SK-N-SH treated with all-trans-retinoic acid at 6 μM for 48 hours (cell line): ENCODE measurements at regions not wholly inside any gene's neighbourhood (a gene's known extent, or its start where the extent isn't known, plus 50 kb on each side); places are given as distances from the start of the nearest gene placed in this dataset.

Source experiments
- ATAC-seq: fragments of 200-7000 bp; cut with Tn5 transposase; 3 replicates; pipeline ENCODE4 v1.9.1; 2020; ENCODE audit warnings: mild to moderate bottlenecking, moderate library complexity
- ARNTL ChIP-seq: fragments of 450-650 bp; formaldehyde crosslinking; IDR thresholded peaks from 2 replicates; pipeline ENCODE4 v1.5.0; 2020; ENCODE audit warnings: low read depth, mild to moderate bottlenecking, moderate library complexity, borderline replicate concordance
- BACH2 ChIP-seq: fragments of 250-450 bp; sonication (Bioruptor Pico); IDR thresholded peaks from 2 replicates; pipeline ENCODE4 v1.9.0; 2021; ENCODE audit warnings: mild to moderate bottlenecking, borderline replicate concordance
- ESRRG ChIP-seq: fragments of 250-450 bp; sonication (Bioruptor Pico); IDR thresholded peaks from 2 replicates; pipeline ENCODE4 v1.6.1; 2021; ENCODE audit warnings: mild to moderate bottlenecking
- GLIS3 ChIP-seq: fragments of 250-450 bp; sonication (Bioruptor Pico); IDR thresholded peaks from 2 replicates; pipeline ENCODE4 v1.5.0; 2020; ENCODE audit warnings: mild to moderate bottlenecking, moderate library complexity
- ISL1 ChIP-seq: fragments of 250-450 bp; sonication (Bioruptor Pico); IDR thresholded peaks from 2 replicates; pipeline ENCODE4 v2.1.2; 2022; ENCODE audit warnings: mild to moderate bottlenecking, moderate library complexity
- OSR1 ChIP-seq: fragments of 250-450 bp; sonication (Bioruptor Pico); IDR thresholded peaks from 2 replicates; pipeline ENCODE4 v1.8.0; 2022; ENCODE audit warnings: moderate library complexity, mild to moderate bottlenecking, inconsistent platforms
- PPARA ChIP-seq: fragments of 250-450 bp; sonication (Bioruptor Pico); IDR thresholded peaks from 2 replicates; pipeline ENCODE4 v1.5.0; 2020; ENCODE audit warnings: mild to moderate bottlenecking, borderline replicate concordance
- RARB ChIP-seq: fragments of 250-450 bp; sonication (Bioruptor Pico); IDR thresholded peaks from 2 replicates; pipeline ENCODE4 v1.8.0; 2021; ENCODE audit warnings: mild to moderate bottlenecking, moderate library complexity
- SNAI2 ChIP-seq: fragments of 250-450 bp; sonication (Bioruptor Pico); IDR thresholded peaks from 2 replicates; pipeline ENCODE4 v1.5.0; 2020; ENCODE audit warnings: mild to moderate bottlenecking, moderate library complexity
- TCF4 ChIP-seq: fragments of 250-450 bp; sonication (Bioruptor Pico); IDR thresholded peaks from 2 replicates; pipeline ENCODE4 v1.8.0; 2021; ENCODE audit warnings: mild to moderate bottlenecking, moderate library complexity, borderline replicate concordance
- TOX ChIP-seq: fragments of 250-450 bp; sonication (Bioruptor Pico); IDR thresholded peaks from 2 replicates; pipeline ENCODE4 v1.8.0; 2021; ENCODE audit warnings: mild to moderate bottlenecking, moderate library complexity, borderline replicate concordance
- ZC3H10 ChIP-seq: fragments of 250-450 bp; sonication (Bioruptor Pico); IDR thresholded peaks from 2 replicates; pipeline ENCODE4 v1.5.1; 2021; ENCODE audit warnings: mild to moderate bottlenecking, moderate library complexity
- ZFP3 ChIP-seq: fragments of 250-450 bp; sonication (Bioruptor Pico); IDR thresholded peaks from 2 replicates; pipeline ENCODE4 v1.5.0; 2020; ENCODE audit warnings: mild to moderate bottlenecking, moderate library complexity
- ZNF565 ChIP-seq: fragments of 450-650 bp; formaldehyde crosslinking; conservative IDR thresholded peaks from 2 replicates; pipeline ENCODE4 v1.5.0; 2020; ENCODE audit warnings: low read depth, mild to moderate bottlenecking, moderate library complexity
- ZNF70 ChIP-seq: fragments of 450-650 bp; formaldehyde crosslinking; IDR thresholded peaks from 2 replicates; pipeline ENCODE4 v1.5.0; 2020; ENCODE audit warnings: mild to moderate bottlenecking, moderate library complexity
- ZNF8 ChIP-seq: fragments of 450-650 bp; formaldehyde crosslinking; IDR thresholded peaks from 2 replicates; pipeline ENCODE4 v1.5.0; 2020; ENCODE audit warnings: mild to moderate bottlenecking, moderate library complexity
- TF ChIP-seq, protein P1 (sequence below): fragments of 250-450 bp; sonication (Bioruptor Pico); IDR thresholded peaks from 2 replicates; pipeline ENCODE4 v1.5.0; 2020; ENCODE audit warnings: mild to moderate bottlenecking, moderate library complexity
- TF ChIP-seq, protein P2 (sequence below): fragments of 250-450 bp; sonication (Bioruptor Pico); IDR thresholded peaks from 2 replicates; pipeline ENCODE4 v1.8.0; 2021; ENCODE audit warnings: low read depth, mild to moderate bottlenecking, moderate library complexity, borderline replicate concordance
- TF ChIP-seq, protein P3 (sequence below): fragments of 250-450 bp; sonication (Bioruptor Pico); IDR thresholded peaks from 2 replicates; pipeline ENCODE4 v1.5.1; 2021; ENCODE audit warnings: mild to moderate bottlenecking, moderate library complexity
- TF ChIP-seq, protein P4 (sequence below): fragments of 250-450 bp; sonication (Bioruptor Pico); IDR thresholded peaks from 2 replicates; pipeline ENCODE4 v1.5.1; 2020; ENCODE audit warnings: low read depth, mild to moderate bottlenecking, moderate library complexity

DNA sequence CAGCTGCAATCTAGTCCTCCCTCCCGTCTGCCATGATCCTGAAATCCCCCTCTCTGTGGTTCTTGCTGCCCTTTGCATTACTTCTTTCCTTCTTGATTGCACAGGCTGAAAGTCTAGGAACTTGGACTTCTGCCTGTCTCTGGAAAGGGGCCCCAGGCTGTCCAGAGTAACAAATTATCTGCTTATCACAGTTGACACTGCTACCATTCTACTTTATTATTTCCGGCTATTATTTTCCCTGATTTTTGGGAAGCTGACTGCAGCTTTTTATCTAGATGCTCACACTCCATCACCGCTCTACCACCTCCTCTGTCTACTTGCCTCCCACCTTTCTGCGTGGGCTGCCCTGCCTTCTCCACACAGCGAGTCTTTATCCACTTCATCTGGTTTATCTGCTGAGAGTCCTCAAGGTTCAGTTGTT lies 202.1 kb upstream of the PLXNA2 start:
- TF ChIP-seq ZC3H10 (0 out of 2 replicates have a peak, but pooled peaks have one; percentile 2), ZNF8 (CRISPR knock-in tag) (no peak)
- ATAC-seq: peak; percentile 78

DNA sequence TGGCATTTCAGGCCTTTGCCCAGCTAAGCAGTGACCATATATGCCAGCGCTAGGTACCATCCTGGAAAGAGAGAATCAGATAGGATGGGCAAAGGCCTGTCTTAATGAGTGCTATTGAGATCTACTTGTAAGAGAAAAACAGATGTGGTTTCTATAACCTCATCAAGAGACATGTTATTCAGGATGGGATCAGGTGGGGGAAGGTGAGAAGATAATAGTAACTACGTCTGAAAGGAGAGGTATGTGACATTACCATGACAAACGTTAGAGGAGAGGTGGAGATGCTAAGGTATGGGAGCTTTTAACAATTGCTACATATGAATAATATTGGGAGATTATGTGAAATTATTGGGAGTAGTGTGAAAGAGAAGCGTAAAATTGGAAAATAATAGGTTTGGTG lies 204.2 kb upstream of the PLXNA2 start:
- ATAC-seq: no peak
- TF ChIP-seq OSR1 (CRISPR knock-in tag) (no peak), GLIS3 (no peak), ZNF8 (CRISPR knock-in tag) (no peak), BACH2 (CRISPR knock-in tag) (no peak), TCF4 (CRISPR knock-in tag) (no peak), ZNF565 (CRISPR knock-in tag) (no peak), ZNF70 (CRISPR knock-in tag) (no peak), SNAI2 (CRISPR knock-in tag) (no peak), ARNTL (no peak), ZFP3 (CRISPR knock-in tag) (no peak), ESRRG (CRISPR knock-in tag) (no peak), RARB (CRISPR knock-in tag) (no peak), TOX (CRISPR knock-in tag) (no peak)
- TF ChIP-seq, protein P1, sequence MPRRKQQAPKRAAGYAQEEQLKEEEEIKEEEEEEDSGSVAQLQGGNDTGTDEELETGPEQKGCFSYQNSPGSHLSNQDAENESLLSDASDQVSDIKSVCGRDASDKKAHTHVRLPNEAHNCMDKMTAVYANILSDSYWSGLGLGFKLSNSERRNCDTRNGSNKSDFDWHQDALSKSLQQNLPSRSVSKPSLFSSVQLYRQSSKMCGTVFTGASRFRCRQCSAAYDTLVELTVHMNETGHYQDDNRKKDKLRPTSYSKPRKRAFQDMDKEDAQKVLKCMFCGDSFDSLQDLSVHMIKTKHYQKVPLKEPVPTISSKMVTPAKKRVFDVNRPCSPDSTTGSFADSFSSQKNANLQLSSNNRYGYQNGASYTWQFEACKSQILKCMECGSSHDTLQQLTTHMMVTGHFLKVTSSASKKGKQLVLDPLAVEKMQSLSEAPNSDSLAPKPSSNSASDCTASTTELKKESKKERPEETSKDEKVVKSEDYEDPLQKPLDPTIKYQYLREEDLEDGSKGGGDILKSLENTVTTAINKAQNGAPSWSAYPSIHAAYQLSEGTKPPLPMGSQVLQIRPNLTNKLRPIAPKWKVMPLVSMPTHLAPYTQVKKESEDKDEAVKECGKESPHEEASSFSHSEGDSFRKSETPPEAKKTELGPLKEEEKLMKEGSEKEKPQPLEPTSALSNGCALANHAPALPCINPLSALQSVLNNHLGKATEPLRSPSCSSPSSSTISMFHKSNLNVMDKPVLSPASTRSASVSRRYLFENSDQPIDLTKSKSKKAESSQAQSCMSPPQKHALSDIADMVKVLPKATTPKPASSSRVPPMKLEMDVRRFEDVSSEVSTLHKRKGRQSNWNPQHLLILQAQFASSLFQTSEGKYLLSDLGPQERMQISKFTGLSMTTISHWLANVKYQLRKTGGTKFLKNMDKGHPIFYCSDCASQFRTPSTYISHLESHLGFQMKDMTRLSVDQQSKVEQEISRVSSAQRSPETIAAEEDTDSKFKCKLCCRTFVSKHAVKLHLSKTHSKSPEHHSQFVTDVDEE (CRISPR knock-in tag): no peak
- TF ChIP-seq, protein P2, sequence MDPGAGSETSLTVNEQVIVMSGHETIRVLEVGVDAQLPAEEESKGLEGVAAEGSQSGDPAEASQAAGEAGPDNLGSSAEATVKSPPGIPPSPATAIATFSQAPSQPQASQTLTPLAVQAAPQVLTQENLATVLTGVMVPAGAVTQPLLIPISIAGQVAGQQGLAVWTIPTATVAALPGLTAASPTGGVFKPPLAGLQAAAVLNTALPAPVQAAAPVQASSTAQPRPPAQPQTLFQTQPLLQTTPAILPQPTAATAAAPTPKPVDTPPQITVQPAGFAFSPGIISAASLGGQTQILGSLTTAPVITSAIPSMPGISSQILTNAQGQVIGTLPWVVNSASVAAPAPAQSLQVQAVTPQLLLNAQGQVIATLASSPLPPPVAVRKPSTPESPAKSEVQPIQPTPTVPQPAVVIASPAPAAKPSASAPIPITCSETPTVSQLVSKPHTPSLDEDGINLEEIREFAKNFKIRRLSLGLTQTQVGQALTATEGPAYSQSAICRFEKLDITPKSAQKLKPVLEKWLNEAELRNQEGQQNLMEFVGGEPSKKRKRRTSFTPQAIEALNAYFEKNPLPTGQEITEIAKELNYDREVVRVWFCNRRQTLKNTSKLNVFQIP (CRISPR knock-in tag): no peak
- TF ChIP-seq, protein P3, sequence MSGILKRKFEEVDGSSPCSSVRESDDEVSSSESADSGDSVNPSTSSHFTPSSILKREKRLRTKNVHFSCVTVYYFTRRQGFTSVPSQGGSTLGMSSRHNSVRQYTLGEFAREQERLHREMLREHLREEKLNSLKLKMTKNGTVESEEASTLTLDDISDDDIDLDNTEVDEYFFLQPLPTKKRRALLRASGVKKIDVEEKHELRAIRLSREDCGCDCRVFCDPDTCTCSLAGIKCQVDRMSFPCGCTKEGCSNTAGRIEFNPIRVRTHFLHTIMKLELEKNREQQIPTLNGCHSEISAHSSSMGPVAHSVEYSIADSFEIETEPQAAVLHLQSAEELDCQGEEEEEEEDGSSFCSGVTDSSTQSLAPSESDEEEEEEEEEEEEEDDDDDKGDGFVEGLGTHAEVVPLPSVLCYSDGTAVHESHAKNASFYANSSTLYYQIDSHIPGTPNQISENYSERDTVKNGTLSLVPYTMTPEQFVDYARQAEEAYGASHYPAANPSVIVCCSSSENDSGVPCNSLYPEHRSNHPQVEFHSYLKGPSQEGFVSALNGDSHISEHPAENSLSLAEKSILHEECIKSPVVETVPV (CRISPR knock-in tag): no peak

DNA sequence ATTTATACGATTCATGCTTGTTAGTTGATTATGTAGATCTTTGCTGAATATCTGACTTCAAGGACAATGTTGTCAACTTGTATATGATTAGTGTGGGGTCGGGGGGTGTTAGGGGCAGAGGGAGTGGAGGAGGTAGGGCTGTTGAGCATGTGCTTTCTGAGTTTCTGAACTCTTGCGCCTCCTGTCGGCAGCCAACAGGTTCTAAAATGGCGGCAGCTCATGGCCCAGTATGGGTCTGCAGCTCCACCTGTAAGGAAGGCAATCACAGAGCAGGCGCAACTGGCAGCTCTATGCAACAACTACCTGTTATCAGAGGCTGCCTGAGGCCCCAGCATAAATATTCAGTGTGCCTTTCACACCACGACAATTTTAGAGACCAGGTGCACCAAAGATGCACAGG lies 205.8 kb upstream of the PLXNA2 start:
- TF ChIP-seq, protein P4, sequence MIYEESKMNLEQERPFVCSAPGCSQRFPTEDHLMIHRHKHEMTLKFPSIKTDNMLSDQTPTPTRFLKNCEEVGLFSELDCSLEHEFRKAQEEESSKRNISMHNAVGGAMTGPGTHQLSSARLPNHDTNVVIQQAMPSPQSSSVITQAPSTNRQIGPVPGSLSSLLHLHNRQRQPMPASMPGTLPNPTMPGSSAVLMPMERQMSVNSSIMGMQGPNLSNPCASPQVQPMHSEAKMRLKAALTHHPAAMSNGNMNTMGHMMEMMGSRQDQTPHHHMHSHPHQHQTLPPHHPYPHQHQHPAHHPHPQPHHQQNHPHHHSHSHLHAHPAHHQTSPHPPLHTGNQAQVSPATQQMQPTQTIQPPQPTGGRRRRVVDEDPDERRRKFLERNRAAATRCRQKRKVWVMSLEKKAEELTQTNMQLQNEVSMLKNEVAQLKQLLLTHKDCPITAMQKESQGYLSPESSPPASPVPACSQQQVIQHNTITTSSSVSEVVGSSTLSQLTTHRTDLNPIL (CRISPR knock-in tag): no peak
- TF ChIP-seq GLIS3 (no peak), TCF4 (CRISPR knock-in tag) (no peak), ZNF70 (CRISPR knock-in tag) (no peak), PPARA (no peak), ISL1 (CRISPR knock-in tag) (no peak), ZFP3 (CRISPR knock-in tag) (no peak)
- no peak for ATAC-seq

DNA sequence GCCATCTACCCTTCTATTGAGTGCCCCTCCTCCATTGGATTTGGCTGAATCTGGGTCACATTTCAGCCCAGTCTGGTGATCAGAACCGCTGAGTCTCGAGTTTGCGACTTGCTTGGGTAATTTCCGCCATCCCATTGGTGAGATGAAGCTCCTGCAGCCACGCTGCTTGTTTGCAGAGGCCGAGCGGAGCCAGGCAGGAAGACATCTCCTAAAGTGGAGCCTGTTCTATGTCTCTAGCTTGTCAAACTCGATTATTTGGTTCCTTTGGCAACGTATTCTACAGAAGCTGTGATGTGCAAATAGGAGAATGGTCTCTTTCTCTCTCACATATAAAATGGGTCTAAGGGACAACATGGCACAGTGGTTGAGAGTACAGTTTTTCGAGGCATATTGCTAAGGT lies 206.8 kb upstream of the PLXNA2 start:
- TF ChIP-seq SNAI2 (CRISPR knock-in tag): no peak
- TF ChIP-seq TOX (CRISPR knock-in tag): 0 out of 2 replicates have a peak, but pooled peaks have one; percentile 26
- ATAC-seq: peak; percentile 48

DNA sequence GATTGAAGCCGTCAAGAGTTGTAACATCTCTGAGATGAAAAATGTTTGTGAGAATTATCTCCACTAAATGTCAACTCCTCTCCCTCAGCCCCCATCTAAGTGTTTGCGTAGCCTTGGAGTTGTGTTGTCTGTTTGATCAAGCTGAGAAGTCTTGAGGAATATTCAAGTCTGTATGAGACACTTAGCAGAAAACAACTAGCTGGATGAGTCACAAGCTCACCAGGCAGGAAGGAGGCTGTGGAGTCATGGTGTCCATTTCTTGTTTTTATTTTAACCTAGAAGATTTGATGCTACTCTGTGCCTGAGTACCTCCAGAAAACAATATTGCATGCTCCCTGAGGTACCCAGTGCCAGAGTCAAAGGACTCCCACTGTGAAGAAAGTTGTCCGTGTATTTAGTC lies 211.6 kb upstream of the PLXNA2 start:
- peak; percentile 96 for ATAC-seq
- TF ChIP-seq TOX (CRISPR knock-in tag): peak; percentile 84; the same call in 1 of the 2 replicates
- TF ChIP-seq RARB (CRISPR knock-in tag): peak; percentile 85; the same call in 1 of the 2 replicates
- TF ChIP-seq PPARA: no peak
- no peak for TF ChIP-seq OSR1 (CRISPR knock-in tag)
- TF ChIP-seq ARNTL: no peak
- no peak for TF ChIP-seq ZNF70 (CRISPR knock-in tag)
- no peak for TF ChIP-seq ZFP3 (CRISPR knock-in tag)
